ENCODE measurements at regions not wholly inside any gene's neighbourhood (a gene's known extent, or its start where the extent isn't known, plus 50 kb on each side); places are given as distances from the start of the nearest gene placed in this dataset.

GRCh38 chr18:50444539-50444938, 69.7 kb downstream of the SKA1 start:
- TF ChIP-seq CTCF (IDR thresholded peaks at IDR 0.05; ENCODE audit: insufficient read depth, low read depth, low read length): no peak
- no peak for DNase-seq (ENCODE audit: low read depth)
- no peak overlapping the region for H3K4me3 ChIP-seq (ENCODE audit: low read depth, low read length)

GRCh38 chr18:50446629-50447028, 71.8 kb downstream of the SKA1 start:
- no peak for DNase-seq (ENCODE audit: low read depth)
- no peak overlapping the region for H3K4me3 ChIP-seq (ENCODE audit: low read depth, low read length)
- TF ChIP-seq CTCF (IDR thresholded peaks at IDR 0.05; ENCODE audit: insufficient read depth, low read depth, low read length): no peak

- no peak for TF ChIP-seq CTCF (IDR thresholded peaks at IDR 0.05; ENCODE audit: insufficient read depth, low read depth, low read length)
These were observed 72.4 kb downstream of the SKA1 start for GRCh38 chr18:50447102-50447741.

GRCh38 chr18:50447952-50448351, 73.1 kb downstream of the SKA1 start:
- TF ChIP-seq CTCF (IDR thresholded peaks at IDR 0.05; ENCODE audit: insufficient read depth, low read depth, low read length): no peak
- no peak for DNase-seq (ENCODE audit: low read depth)
- H3K4me3 ChIP-seq (ENCODE audit: low read depth, low read length): no peak overlapping the region

More at GRCh38 chr18:50447102-50447741, 72.4 kb downstream of the SKA1 start:
- H3K4me3 ChIP-seq (ENCODE audit: low read depth, low read length): no peak overlapping the region
- DNase-seq (ENCODE audit: low read depth): no peak

- no peak for TF ChIP-seq CTCF (IDR thresholded peaks at IDR 0.05; ENCODE audit: insufficient read depth, low read depth, low read length)
- H3K4me3 ChIP-seq (ENCODE audit: low read depth, low read length): no peak overlapping the region
- no peak for DNase-seq (ENCODE audit: low read depth)
These were observed 76.4 kb downstream of the SKA1 start for GRCh38 chr18:50451100-50451842.

GRCh38 chr18:50453014-50453680, 78.3 kb downstream of the SKA1 start:
- no peak for TF ChIP-seq CTCF (IDR thresholded peaks at IDR 0.05; ENCODE audit: insufficient read depth, low read depth, low read length)
- no peak overlapping the region for H3K4me3 ChIP-seq (ENCODE audit: low read depth, low read length)
- DNase-seq (ENCODE audit: low read depth): no peak

Measured in fibroblast of villous mesenchyme (primary cell).